GM18867 (cell line): ENCODE measurements at regions not wholly inside any gene's neighbourhood (a gene's known extent, or its start where the extent isn't known, plus 50 kb on each side); places are given as distances from the start of the nearest gene placed in this dataset.

Source experiments
- ATAC-seq: cut with Tn5 transposase; IDR thresholded peaks from one replicate; pipeline ENCODE4 v1.9.1; 2021; ENCODE audit warnings: mild to moderate bottlenecking, moderate library complexity; ENCODE audit not compliant: unreplicated experiment

DNA sequence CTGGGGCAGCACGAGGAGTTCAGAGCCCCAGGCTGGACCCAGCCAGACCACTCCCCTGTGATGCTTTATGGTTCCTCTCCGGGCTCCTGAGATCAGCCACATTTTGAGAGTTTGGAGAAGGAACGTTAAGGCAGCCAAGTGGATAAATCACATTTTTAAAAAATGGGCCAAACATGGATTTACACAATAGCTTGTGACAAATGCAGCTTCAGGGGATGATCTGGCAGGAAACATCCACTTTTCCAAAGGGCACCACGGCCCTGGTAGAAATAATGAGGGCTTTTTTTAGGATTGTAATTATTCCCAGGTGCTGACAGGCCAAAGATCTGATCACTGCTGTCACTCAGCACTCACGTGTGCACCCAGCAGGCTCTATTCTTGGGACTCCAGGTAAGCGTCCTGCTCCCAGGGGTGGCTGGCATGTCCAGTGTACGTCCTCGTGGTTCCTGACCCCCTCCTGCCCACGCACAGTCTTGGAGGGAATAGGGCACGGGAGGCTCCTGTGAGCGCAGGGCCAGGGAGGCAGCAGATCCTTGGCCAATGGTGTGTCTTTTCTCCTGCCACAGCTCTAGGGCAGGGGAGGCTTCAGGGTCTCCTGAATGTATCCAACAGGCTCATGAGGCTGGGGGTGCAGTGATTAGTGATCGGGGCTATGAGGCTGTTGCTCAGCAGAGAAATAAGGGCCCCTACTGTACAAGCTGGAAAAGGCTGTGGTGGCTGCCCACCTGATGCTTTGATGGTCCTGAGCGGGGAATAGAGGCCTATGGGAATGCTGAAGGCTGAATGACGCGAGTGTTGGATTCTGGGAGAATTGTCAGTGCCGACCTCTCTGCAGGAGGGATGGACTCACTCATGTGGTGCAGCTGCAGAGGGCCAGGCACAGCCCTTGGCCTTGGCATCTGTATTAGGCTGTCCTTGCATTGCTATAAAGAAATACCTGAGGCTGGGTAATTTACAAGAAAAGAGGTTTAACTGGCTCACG, 415.7 kb downstream of the PTPRU start:
- ATAC-seq: no peak

DNA sequence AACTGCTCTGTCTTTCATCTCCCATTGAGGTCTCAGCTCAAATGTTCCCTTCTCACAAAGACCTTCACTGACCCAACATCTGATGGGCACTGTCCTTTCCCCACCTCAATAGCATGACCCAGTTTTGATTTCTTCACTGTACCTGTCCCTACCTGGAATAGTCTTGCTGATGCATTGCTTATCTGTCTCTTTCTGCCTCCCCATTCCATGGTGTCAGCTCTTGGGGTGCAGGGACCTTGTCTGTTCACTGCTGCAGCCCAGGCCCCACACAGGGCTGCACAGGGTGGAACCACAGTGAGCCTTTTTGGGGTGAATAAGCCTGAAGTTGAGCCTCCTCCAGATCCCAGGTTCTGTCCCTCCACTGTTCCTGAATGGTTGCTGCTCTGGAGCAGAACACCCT, 414.9 kb downstream of the PTPRU start:
- no peak for ATAC-seq

DNA sequence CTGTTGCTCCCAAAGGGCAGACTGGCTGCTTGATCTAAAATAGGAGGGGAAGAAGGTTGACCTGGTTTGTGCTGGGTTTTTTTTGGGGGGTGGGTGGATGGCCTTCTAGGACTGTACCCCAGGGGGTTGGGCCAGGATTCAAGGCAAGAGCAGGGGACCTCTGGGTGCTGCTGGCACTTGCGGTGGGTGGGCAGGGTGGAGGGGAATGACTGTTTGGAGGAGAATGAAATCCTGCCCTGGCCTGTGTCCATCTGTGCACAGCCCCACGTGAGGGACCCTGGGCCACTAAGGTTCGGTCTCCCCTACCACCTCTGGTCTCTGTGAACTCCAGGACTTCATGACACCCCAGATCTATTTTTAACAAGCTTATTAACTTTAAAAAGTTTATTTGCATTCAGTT, 414.2 kb downstream of the PTPRU start:
- ATAC-seq: no peak

DNA sequence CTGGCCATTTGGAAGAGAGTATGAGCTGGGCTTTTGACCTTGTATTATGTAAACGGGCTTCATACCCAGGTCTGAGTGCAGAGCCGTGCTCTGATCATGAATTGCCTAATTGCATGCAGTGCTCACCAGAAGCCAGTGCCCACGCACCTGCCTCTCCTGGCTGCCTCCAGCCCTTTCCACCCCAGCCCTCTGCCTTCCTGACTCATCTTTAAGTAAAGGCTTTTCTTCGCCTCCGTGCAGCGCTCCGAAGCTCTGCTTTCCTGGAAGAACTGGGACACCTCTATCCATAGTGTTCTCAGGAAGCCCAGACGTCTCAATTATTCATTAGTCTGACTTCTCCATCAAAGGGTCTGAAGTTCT, 413.7 kb downstream of the PTPRU start:
- no peak for ATAC-seq

DNA sequence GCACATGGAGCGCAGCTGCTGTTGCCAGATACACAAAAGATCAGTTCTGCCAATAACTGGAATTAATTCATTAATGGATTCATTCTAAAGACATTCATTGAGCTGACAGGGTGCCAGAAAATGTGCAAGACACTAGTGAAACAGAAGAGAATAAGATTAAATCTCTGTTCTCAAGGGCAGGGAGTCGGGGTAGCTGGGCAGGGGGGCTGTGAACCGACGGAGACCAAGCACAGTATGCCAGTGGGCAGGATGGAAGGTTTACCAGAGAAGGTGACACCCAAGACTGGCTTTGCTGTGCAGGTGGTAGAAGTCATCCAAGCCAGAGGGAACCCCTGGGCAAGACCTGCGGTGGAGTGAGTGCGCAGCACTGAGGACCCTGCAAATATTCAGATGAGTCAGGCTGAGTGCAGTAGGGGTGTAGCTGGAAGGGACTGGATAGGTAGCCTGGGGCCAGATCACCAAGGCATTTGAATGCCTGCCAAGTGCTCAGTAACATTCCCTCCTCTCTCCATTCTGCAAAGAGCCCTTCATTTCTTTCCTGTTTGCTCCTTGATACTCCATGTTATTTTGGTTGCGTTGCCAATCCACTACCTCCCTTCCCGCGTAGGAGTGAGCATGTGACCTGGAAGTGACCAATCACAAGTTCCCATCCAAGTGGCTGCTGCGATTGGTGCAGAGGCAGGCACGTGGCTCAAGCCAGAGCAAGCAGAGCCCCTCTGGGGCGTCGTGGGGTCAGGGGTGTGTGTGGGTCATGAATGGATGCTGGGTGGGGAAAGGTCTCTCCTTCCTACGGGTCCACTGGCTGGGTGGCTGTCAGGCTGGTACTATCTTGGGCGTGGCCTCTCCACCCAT, 413.1 kb downstream of the PTPRU start:
- ATAC-seq: no peak

DNA sequence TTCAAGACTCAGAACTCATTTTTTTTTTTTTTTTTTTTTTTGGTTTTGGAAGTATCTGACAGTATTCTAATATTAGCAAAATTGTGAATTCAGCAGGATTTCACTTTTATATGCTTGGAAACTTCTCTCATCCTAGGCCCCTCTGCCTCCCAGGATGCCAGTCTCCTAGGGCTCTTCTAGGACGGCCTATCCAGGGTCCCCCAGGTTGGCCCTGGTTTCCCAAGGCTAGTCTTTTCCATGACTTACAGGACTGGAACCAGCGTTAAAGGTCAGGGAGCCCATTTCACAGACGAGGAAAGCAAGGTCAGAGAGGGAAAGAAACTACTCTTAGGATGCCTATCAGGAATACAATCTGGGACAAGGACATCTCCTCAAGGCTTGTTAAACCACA, 412.5 kb downstream of the PTPRU start:
- no peak for ATAC-seq

DNA sequence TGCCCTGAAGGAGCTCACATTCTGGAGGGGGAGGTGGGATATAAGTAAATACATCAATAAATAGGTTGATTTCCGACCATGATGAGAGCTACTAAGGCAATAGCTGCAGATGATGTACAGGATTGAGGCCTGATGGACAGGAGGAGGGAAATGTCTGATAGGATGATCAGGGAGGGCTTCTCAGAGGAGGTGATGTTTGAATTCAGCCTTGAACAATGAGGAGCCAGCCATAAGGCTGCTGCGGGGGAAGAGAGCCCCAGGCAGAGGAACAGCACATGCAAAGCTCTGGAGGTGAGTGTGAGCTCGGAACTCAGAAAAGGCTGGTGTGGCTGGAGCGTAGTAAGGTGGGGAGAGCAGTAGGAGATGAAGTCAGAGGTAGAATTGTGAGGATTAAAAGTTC, 411.7 kb downstream of the PTPRU start:
- no peak for ATAC-seq

DNA sequence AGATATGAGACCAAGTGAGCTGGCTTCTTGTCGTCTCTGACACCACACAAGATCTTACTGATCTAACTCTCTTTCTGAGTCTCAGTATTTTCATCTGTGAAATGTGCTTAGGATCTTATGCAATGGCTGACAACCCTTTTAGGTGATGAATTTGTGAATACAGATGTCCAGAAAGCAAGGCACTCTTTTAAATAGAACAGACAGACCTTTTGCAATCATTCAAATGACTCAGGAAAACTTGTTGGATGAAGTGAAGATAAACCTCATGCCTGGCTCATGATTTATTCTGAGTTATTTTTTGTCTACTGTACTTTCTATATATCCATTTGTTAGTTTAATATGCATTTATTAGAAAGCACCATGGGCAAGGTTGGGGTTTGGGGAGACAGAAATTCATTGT, 411.3 kb downstream of the PTPRU start:
- no peak for ATAC-seq

DNA sequence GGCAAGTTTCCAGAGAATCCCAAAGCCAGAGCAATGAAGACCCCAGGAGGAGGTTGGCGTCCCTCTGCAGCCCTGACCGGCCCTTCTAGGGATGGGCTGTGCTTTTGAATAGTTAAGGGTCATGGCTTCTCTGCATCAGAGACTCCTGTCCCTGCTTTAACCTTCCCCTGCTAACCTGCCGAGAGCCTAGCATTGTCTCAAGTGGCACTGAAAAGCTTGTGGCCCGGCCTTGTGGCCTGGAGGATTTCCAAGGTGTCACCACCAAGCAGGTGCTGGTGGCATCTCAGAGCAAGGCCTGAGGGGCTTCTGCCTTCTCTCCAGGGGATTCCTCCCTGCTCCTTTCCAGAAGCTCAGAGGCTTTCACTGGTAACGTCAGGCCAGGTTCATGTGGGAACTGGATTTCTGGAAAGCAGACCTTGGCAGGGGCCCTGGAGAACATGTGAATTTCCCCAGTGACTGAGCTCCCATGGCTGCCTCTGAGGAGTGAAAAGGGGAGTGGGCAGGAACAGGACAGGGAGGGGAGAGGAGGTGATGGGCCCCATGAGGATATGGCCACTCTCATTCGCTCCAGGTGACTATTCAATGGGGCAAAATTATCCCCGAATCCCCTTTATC, 409.9 kb downstream of the PTPRU start:
- ATAC-seq: no peak

DNA sequence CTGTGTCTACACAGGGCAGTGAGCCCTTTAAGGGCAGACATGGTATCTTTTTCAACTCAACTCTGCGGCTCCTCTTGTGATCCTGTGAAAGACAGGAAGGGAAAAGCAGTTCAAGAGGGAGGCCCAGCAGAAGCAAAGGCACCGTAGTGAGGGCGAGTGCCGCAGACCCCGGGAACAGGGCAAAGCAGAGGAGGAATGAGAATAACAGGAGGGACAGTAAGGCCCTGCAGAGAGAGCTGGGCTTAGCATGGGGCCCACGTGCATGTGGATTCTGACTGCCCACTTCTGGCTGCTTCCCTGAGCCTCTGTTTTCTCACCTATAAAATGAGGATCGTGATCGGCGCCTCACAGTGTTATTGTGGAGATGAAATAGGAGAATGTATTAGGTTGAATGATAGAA, 409.3 kb downstream of the PTPRU start:
- no peak for ATAC-seq

DNA sequence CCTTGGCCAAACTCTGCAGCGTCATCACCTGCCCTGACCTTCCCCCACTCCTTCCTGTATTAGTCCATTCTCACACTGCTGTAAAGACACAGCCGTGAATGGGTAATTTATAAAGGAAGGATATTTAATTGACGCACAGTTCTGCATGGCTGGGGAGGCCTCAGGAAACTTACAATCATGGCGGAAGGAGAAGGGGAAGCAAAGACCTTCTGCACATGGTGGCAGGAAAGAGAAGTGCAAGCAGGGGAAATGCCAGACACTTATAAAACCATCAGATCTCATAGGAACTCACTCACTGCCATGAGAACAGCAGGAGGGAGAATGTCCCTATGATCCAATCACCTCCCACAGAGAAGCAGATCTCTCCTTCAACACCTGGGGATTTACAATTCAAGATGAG, 408.5 kb downstream of the PTPRU start:
- no peak for ATAC-seq

DNA sequence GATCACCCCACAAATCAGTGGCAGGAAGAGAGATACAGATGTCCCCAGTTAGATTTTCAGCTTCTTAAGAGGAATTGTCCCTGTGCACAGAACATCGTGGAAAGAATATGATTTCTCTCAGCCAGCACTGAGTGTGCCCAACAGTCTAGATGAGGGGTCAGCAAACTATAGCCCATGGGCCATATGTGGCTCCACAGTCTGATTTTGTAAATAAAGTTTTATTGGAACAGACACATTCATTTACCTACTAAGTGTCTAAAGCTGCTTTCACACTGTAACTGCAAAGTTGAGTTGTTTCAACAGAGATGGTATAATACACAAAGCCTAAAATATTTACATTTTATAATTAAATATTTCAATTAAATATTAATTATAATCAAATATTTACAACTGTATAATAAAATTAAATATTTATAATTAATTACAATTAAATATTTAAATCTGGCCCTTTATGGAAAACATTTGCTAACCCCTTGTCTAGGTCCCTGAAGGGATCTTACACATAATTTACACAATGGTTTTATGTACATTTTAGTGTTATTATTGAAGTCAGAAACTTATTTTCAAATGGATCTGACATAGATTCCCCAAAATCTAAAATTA, 407.6 kb downstream of the PTPRU start:
- no peak for ATAC-seq

DNA sequence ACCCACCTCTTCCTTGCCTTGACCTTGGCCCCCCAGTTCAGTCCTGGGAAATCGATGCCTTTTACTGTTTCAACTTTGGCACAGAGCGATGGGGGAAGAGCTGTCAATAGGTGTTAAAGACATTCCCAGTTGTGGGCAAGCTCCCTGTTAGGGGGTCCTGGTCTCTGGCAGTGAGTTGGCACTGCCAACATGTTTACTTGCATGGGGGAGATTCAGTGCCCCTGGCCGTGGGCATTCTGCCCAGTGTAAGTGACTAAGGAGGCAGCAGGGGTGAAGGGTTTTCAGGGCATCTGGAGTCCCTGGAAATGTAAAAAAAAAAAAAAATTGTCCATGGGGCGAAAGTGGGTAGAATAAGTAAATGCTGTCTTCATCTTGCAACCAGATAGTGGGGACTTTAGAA, 407.0 kb downstream of the PTPRU start:
- no peak for ATAC-seq

DNA sequence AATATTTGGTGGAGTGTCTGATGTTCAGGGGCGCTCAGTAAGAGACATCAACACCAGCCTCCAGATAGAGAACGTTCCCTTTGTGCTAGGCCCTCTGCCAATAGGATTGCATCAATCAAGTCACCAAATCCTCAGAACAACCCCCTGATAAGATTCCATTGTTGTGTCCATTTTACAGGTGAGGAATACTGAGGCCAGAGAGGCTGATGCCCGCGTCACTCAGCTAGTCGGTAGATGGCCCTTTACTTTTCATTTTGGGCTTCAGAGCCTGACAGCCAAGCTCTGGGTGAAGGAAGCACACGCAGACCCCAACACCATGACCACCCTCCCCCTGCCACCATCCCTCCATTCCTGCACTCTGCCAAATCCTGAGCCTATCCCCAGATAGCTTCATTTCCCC, 406.2 kb downstream of the PTPRU start:
- no peak for ATAC-seq

DNA sequence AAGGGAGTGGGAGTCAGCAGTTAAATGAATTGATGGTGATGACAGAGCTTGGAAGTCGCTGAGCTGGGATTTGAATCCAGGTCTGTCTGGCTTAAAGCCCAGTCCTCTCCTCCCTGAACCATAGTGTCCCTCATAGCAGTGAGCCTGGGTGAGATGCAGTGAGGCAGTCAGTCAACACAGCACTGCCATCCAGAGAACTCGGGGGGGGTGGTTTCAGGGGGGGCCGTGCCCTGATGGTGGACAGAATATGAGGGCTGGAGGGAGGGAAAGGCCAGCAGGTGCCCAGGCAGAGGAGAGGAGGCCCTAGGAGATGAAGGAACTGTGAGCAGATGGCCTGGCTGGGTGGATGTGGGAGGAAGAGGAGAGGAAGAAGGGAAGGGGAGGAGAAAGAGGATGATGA, 405.6 kb downstream of the PTPRU start:
- no peak for ATAC-seq

DNA sequence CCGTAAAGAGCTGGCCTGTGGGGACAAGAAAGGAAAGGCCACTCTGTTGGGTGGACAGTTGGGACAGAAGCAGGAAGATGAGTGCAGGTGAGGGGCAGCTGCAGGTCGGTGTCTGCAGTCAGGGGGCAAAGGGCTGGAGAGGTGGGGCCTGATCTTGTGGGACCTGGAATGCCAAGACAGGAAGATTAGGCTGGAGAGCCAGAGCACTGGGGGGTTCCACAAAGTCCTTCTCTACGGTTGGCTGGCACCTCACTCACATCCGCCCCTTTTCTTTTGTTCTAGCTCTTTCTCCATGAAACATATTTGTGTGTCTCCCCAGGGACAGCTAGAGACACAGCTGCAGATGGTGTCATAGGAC, 404.1 kb downstream of the PTPRU start:
- no peak for ATAC-seq

DNA sequence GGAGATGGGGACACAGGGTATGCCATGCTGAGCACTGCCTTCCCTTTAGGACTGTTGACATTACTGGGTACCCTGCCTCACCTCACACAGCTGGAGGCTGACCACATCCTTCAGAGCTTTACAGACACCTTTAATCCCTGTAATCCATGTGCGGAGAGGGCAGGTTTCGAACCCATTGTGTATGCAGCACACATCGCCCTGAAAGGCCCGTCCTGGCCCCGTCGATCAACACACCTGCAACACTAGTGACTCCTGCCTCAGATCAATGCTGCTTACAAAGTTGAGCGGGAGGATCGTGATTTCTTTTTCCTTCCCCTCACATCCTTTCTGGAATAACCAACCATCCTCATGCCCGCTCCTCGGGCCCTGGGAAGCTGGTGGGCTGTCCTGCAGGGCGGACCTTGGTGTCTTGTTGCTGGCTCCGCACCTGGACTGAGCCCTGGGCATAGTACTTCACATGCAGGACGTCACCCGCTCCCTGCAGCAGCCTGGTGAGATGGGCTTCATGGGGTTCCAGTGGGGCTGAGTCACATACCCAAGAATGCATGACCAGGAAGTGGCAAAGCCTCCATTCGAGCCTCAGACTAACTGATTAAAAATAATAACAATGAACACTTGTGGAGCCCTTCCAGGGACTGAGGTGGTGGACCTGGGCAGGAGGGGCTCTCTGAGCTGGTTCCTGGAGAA, 403.6 kb downstream of the PTPRU start:
- no peak for ATAC-seq

DNA sequence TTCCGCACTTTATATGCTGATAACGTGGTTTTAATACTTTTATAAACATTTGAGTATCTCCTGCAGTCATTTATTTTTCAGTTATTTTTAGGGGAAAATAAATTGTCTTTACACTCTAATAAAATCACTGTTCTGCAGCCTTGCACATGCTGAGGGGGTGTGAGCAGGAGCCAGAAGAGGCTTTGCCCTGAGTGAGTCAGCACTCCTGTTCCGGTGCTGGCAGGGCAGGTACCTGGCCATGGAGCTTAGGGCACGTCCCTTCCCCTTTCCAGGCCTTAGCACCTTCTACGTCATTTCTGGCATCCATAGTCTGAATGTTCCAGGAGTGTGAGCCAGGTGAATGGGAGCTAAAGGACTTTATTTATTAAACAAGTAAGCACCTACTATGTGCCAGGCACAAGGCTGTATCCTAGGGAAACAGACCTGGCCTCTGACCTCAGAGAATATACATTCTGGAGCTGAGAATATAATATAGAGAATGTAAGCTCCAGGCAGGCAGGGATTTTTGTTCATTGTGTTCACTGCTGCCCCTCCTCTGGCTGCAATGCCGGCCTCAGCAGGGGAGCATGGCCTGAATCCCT, 402.9 kb downstream of the PTPRU start:
- ATAC-seq: no peak

DNA sequence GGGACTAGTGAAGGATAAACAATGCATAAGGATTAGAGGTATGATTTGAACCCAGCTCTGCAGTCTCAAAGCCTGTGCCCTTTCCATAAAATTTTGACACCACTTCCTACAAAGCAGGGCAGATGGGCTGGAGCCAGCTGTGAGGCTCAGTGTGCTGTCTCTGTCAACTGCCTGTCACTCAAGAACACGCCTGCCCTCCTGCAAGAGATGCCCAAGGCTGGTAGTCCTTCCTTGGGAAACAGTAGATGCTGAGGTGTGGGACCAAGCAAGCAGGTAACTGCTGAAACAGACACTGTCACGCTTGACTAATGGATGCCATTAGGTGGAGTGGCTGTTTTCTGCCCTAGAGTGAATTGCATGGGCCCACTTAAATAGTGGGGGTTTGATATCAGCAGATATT, 402.0 kb downstream of the PTPRU start:
- no peak for ATAC-seq

DNA sequence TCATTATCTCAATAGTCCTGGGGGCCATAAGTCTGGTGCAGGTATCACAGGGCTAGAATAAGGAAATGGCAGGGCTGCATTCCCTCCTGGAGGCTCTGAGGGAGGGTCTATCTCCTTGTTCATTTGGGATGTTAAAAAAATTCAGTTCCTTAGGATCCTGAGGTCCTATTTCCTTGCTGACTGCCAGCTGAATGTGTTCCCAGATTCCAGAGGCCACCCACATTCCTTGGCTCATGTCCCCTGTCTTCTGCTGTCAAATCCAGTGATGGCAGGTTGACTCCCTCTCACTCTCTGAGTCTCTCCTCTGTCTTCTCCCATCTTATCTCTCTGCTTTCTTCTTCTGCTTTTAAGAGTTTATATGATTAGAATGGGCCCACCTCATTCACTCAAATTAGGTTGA, 400.6 kb downstream of the PTPRU start:
- ATAC-seq: no peak
